K562 (cell line): ENCODE measurements at regions not wholly inside any gene's neighbourhood (a gene's known extent, or its start where the extent isn't known, plus 50 kb on each side); places are given as distances from the start of the nearest gene placed in this dataset.

Experiments
- ATAC-seq: fragments of 200-7000 bp; cut with Tn5 transposase; 3 replicates; pipeline ENCODE4 v1.9.1; 2020; ENCODE audit warnings: moderate library complexity
- BruUV-seq: library from RNA; stranded (reverse); fragments of 400-500 nt; replicated peaks from 2 replicates; lab custom pipeline; 2021; lab: Mats Ljungman, UMichigan
- CTCF ChIA-PET: fragments of 300-600 bp; formaldehyde crosslinking; extraction: SDS; loops from one replicate; lab custom pipeline; 2021; ENCODE audit warnings: low intra/inter-chr PET ratio; lab: Yijun Ruan, JAX
- POLR2A ChIA-PET: fragments of 300-600, 350-650 bp; sonication (Branson Sonifier 250); formaldehyde crosslinking; extraction: SDS; loops from one replicate; lab custom pipeline; 2021; ENCODE audit warnings: antibody characterized with exemption, inconsistent platforms; lab: Yijun Ruan, JAX
- DNase-seq, 4 experiments: peaks; one replicate each; pipeline versions ENCODE4 v3.0.0 to v3.0.0-alpha.2; 2011 to 2018; ENCODE audit warnings: low spot score in 3 of 4, mixed read lengths in 3 of 4; ENCODE audit errors: extremely low read depth in 1 of 4
- FAIRE-seq: peaks from 2 replicates; lab custom pipeline; 2011; peaks lifted over from hg19 to GRCh38; lab: Jason Lieb, UNC
- H2AFZ ChIP-seq: 2 replicates; pipeline ENCODE4 v1.6.0; 2011; ENCODE audit warnings: low read depth, low read length, control low read depth, inconsistent platforms
- H3K27ac ChIP-seq: fragments of 200-600 bp; 3 replicates; pipeline ENCODE4 v1.8.0; 2011; ENCODE audit warnings: low read depth, mild to moderate bottlenecking, control low read depth, inconsistent platforms, low read length, moderate library complexity, mixed read lengths; ENCODE audit errors: extremely low read depth
- H3K27me3 ChIP-seq, 2 experiments: fragments of 300-600 bp in 1 of 2; 2 replicates in 1 of 2; 3 replicates in 1 of 2; pipeline versions ENCODE4 v1.6.0 to v1.8.0; 2011; ENCODE audit warnings: inconsistent platforms in 2 of 2, low read length in 2 of 2, mild to moderate bottlenecking in 1 of 2, mixed read lengths in 1 of 2, moderate library complexity in 1 of 2; ENCODE audit not compliant: control insufficient read depth in 2 of 2, insufficient read depth in 2 of 2
- H3K36me3 ChIP-seq: fragments of 300-600 bp; 3 replicates; pipeline ENCODE4 v1.8.0; 2011; ENCODE audit warnings: mild to moderate bottlenecking, low read length, inconsistent platforms; ENCODE audit not compliant: control insufficient read depth, insufficient read depth
- H3K4me1 ChIP-seq, 2 experiments: fragments of 200-600 bp in 1 of 2; replicated peaks in 1 of 2; 2 replicates in 1 of 2; 3 replicates in 1 of 2; pipeline versions ENCODE4 v1.5.1 to v1.8.0; 2011; ENCODE audit warnings: inconsistent platforms in 2 of 2, low read length in 2 of 2, mild to moderate bottlenecking in 1 of 2, mixed read lengths in 1 of 2, moderate library complexity in 1 of 2; ENCODE audit not compliant: control insufficient read depth in 2 of 2, insufficient read depth in 2 of 2
- H3K4me2 ChIP-seq: 2 replicates; pipeline ENCODE4 v1.6.1; 2011; ENCODE audit warnings: low read length, control low read depth, inconsistent platforms, mixed read lengths; ENCODE audit not compliant: insufficient read depth
- H3K4me3 ChIP-seq: fragments of 200-600 bp; sonication (generic), shearing (Covaris generic); 2 replicates; pipeline ENCODE4 v1.5.1; 2016; ENCODE audit warnings: control low read depth, inconsistent platforms
- H3K79me2 ChIP-seq: fragments of 200-600 bp; 3 replicates; pipeline ENCODE4 v1.8.0; 2011; ENCODE audit warnings: low read length, inconsistent platforms; ENCODE audit not compliant: control insufficient read depth, insufficient read depth
- H3K9ac ChIP-seq, 2 experiments: 2 replicates each; pipeline versions ENCODE4 v1.6.0 to v1.6.1; 2011; ENCODE audit warnings: low read depth in 2 of 2, low read length in 2 of 2, control low read depth in 1 of 2, inconsistent platforms in 1 of 2, mild to moderate bottlenecking in 1 of 2, mixed read lengths in 1 of 2; ENCODE audit not compliant: insufficient read depth in 1 of 2
- H3K9me1 ChIP-seq: one replicate; pipeline ENCODE4 v1.6.0; 2011; ENCODE audit warnings: inconsistent platforms, mild to moderate bottlenecking, low read length, moderate library complexity; ENCODE audit not compliant: control insufficient read depth, insufficient read depth
- H3K9me3 ChIP-seq: replicated peaks from 2 replicates; pipeline ENCODE4 v1.5.1; 2011; ENCODE audit warnings: low read depth, low read length, inconsistent platforms; ENCODE audit not compliant: control insufficient read depth, insufficient read depth
- H4K20me1 ChIP-seq: replicated peaks from 2 replicates; pipeline ENCODE4 v1.6.1; 2011; ENCODE audit warnings: low read length, inconsistent platforms, mixed read lengths; ENCODE audit not compliant: control insufficient read depth, insufficient read depth
- BRD9 ChIP-seq: fragments of 450-650 bp; IDR thresholded peaks from 2 replicates; pipeline ENCODE4 v1.6.1; 2018; ENCODE audit warnings: low read depth; ENCODE audit not compliant: partially characterized antibody
- C11orf30 ChIP-seq: fragments of 450-650 bp; IDR thresholded peaks from 2 replicates; pipeline ENCODE4 v1.6.1; 2016; ENCODE audit warnings: low read depth, mild to moderate bottlenecking
- CCAR2 ChIP-seq: fragments of 200-400 bp; formaldehyde crosslinking; IDR thresholded peaks from 2 replicates; pipeline ENCODE4 v1.6.1; 2017; ENCODE audit warnings: mild to moderate bottlenecking, low read depth, low read length
- EGR1 ChIP-seq: fragments of 450-650 bp; conservative IDR thresholded peaks from 2 replicates; pipeline ENCODE4 v1.6.1; 2017; ENCODE audit warnings: mild to moderate bottlenecking
- GTF2A2 ChIP-seq: IDR thresholded peaks from 2 replicates; pipeline ENCODE4 v1.6.1; 2016; ENCODE audit warnings: mild to moderate bottlenecking, missing genetic modification characterization, missing compliant biosample characterization
- HCFC1 ChIP-seq: IDR thresholded peaks from 2 replicates; pipeline ENCODE4 v1.6.1; 2012; ENCODE audit warnings: low read depth, low read length, improper control_type of control experiment
- KLF1 ChIP-seq: fragments of 450-650 bp; IDR thresholded peaks from 2 replicates; pipeline ENCODE4 v1.6.1; 2016; ENCODE audit warnings: missing genetic modification characterization, missing compliant biosample characterization
- MAFF ChIP-seq: IDR thresholded peaks from 2 replicates; pipeline ENCODE4 v1.6.1; 2012; ENCODE audit warnings: low read length, improper control_type of control experiment
- MAFG ChIP-seq: fragments of 450-650 bp; conservative IDR thresholded peaks from 2 replicates; pipeline ENCODE4 v1.6.1; 2016; ENCODE audit warnings: missing genetic modification characterization, missing compliant biosample characterization
- PHTF2 ChIP-seq: fragments of 250-450 bp; sonication (Bioruptor Pico); IDR thresholded peaks from 2 replicates; pipeline ENCODE4 v1.5.0; 2021; ENCODE audit warnings: mild to moderate bottlenecking
- RFX5 ChIP-seq: IDR thresholded peaks from 2 replicates; pipeline ENCODE4 v1.6.1; 2011; ENCODE audit warnings: low read depth, mild to moderate bottlenecking, improper control_type of control experiment, low read length
- SMAD1 ChIP-seq: fragments of 150-350 bp; IDR thresholded peaks from 2 replicates; pipeline ENCODE4 v1.6.1; 2014; ENCODE audit warnings: low read length, low read depth; ENCODE audit not compliant: partially characterized antibody
- SMAD2 ChIP-seq: fragments of 150-350 bp; IDR thresholded peaks from 2 replicates; pipeline ENCODE4 v1.6.1; 2014; ENCODE audit warnings: low read depth, mild to moderate bottlenecking, low read length
- ZBTB8A ChIP-seq: fragments of 450-650 bp; IDR thresholded peaks from 2 replicates; pipeline ENCODE4 v1.6.1; 2018; ENCODE audit warnings: mild to moderate bottlenecking, moderate library complexity; ENCODE audit not compliant: partially characterized antibody
- ZC3H11A ChIP-seq: IDR thresholded peaks from 2 replicates; pipeline ENCODE4 v1.6.1; 2012; ENCODE audit warnings: low read depth, low read length, improper control_type of control experiment
- ZNF316 ChIP-seq: fragments of 450-650 bp; IDR thresholded peaks from 2 replicates; pipeline ENCODE4 v1.6.1; 2016
- ZNF507 ChIP-seq: conservative IDR thresholded peaks from 2 replicates; pipeline ENCODE4 v1.6.1; 2017; ENCODE audit warnings: missing genetic modification characterization, missing compliant biosample characterization
- ZNF75A ChIP-seq: fragments of 450-650 bp; formaldehyde crosslinking; IDR thresholded peaks from 2 replicates; pipeline ENCODE4 v1.4.0; 2020; ENCODE audit warnings: mild to moderate bottlenecking
- WGBS: fragments of 100-300 bp; shearing (Covaris generic); methylation state at CpG from one replicate; pipeline ENCODE4 v1.1.6; 2016; ENCODE audit warnings: low coverage, mixed read lengths; ENCODE audit not compliant: insufficient coverage; ENCODE audit errors: missing lambda C conversion rate; 5-methylcytosine and 5-hydroxymethylcytosine counted together
- in situ Hi-C: fragments of 300-500 bp; cut with MboI; formaldehyde crosslinking; loops from 4 replicates; pipeline ENCODE4 v1.15.0; 2018; ENCODE audit warnings: inconsistent platforms, mixed read lengths
- intact Hi-C: fragments of 100-400 bp; cut with micrococcal nuclease; formaldehyde crosslinking; loops from 2 replicates; pipeline ENCODE4 v1.14.2; 2022

- Histone ChIP-seq H3K9ac (no peak overlapping the region), H3K4me2 (no peak overlapping the region), H2AFZ (no peak overlapping the region), H3K4me3 (no peak overlapping the region), H4K20me1 (no peaks in the 10 kb centered on the region), H3K27ac (no peak overlapping the region), H3K4me1 (no peaks in the 10 kb centered on the region), H3K79me2 (no peaks in the 10 kb centered on the region), H3K9me3 (peaks cover 2% of the 10 kb centered on the region; the same call in 1 of the 2 replicates), H3K9me1 (no peaks in the 10 kb centered on the region), H3K36me3 (no peaks in the 10 kb centered on the region), H3K27me3 (no peaks in the 10 kb centered on the region)
- no TSS peak for BruUV-seq
- POLR2A ChIA-PET, result no interaction called here
- intact Hi-C loops, result no loop called here
- FAIRE-seq, result no peak
- WGBS, result 0% methylated on average over 1 of the region's 1 CpG
- in situ Hi-C loops, result no loop called here
- ATAC-seq, result no peak
- CTCF ChIA-PET, result no interaction called here
- TF ChIP-seq HCFC1, result no peak
- peak; percentile 56; the same call in 1 of the 2 replicates for TF ChIP-seq MAFG (tag)
- peak; percentile 45; the same call in 1 of the 2 replicates for TF ChIP-seq MAFF
- peak; percentile 72 for TF ChIP-seq ZNF316
- no peak for TF ChIP-seq BRD9
- peak; percentile 52 for TF ChIP-seq C11orf30
- no peak for DNase-seq
Measured at GRCh38 chr5:25604681-25605080, 959.9 kb upstream of the CDH10 start.

DNA sequence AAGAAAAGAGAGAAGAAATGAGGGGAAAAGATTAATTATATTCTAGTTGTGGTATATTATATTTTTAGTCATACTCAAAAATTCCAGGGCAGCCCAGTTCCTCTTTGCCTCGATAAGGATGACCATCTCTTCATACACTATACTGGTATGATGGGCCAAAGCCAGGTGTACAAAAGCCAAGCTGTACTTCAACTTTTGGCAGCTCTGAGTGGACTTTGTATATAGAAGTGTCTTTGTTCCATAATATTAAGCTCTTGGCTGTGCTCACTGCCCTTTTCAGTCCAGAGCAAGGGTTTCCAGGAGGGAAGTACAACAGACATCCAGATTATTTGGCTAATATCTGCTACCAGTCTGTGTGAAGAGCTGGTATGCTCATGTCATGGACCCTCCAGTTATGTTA, 934.3 kb upstream of the CDH10 start:
- FAIRE-seq (no peak), DNase-seq (no peak)
- CTCF ChIA-PET, result no interaction called here
- TF ChIP-seq PHTF2 (CRISPR knock-in tag) (no peak), ZNF316 (no peak), SMAD2 (no peak), ZBTB8A (no peak), SMAD1 (no peak), KLF1 (tag) (no peak), ZC3H11A (no peak), RFX5 (no peak), GTF2A2 (tag) (no peak), CCAR2 (no peak), ZNF507 (tag) (no peak), EGR1 (no peak), ZNF75A (no peak)
- TF ChIP-seq, all 486 proteins: peak for 0
- Histone ChIP-seq H3K4me2 (no peak overlapping the region), H4K20me1 (no peaks in the 10 kb centered on the region), H3K9me3 (0 out of 2 replicates have a peak, but pooled peaks cover 2% of the 10 kb centered on the region), H3K79me2 (no peaks in the 10 kb centered on the region), H3K4me1 (no peaks in the 10 kb centered on the region), H2AFZ (no peak overlapping the region), H3K9ac (no peak overlapping the region), H3K27ac (no peak overlapping the region), H3K9me1 (no peaks in the 10 kb centered on the region), H3K4me3 (no peak overlapping the region), H3K27me3 (no peaks in the 10 kb centered on the region), H3K36me3 (no peaks in the 10 kb centered on the region)
- BruUV-seq, result no TSS peak
- intact Hi-C loops (no loop called here), in situ Hi-C loops (no loop called here)
- ATAC-seq, result no peak
- POLR2A ChIA-PET, result no interaction called here
- 0% methylated on average over 1 of the region's 1 CpG for WGBS
